ENCODE measurements at regions not wholly inside any gene's neighbourhood (a gene's known extent, or its start where the extent isn't known, plus 50 kb on each side); places are given as distances from the start of the nearest gene placed in this dataset.

- DNase-seq (ENCODE audit: low spot score) (no peak), ATAC-seq (no peak)
- Histone ChIP-seq H4K20me1 (replicated peaks; ENCODE audit: insufficient read depth) (0 out of 2 replicates have a peak, but pooled peaks cover 3% of the 10 kb centered on the region), H3F3A (replicated peaks; ENCODE audit: low read depth) (no peaks in the 10 kb centered on the region), H3K4me3 (no peak overlapping the region), H3K9me2 (ENCODE audit: insufficient read depth) (peaks cover 7% of the 10 kb centered on the region; the same call in 1 of the 2 replicates), H3K4me2 (no peak overlapping the region), H2AFZ (no peak overlapping the region), H3K79me2 (replicated peaks; ENCODE audit: insufficient read depth) (no peaks in the 10 kb centered on the region), H3K27ac (ENCODE audit: low read depth) (no peak overlapping the region), H3K36me3 (ENCODE audit: insufficient read depth) (no peaks in the 10 kb centered on the region), H3K4me1 (ENCODE audit: insufficient read depth) (no peaks in the 10 kb centered on the region), H3K27me3 (ENCODE audit: insufficient read depth) (no peaks in the 10 kb centered on the region)
- TF ChIP-seq JUNB (IDR thresholded peaks at IDR 0.05; ENCODE audit: unreplicated experiment): no peak
- no peak for TF ChIP-seq ZNF114 (CRISPR knock-in tag; IDR thresholded peaks at IDR 0.05)
- TF ChIP-seq EZH2phosphoT487 (IDR thresholded peaks at IDR 0.05; ENCODE audit: unreplicated experiment): no peak
- TF ChIP-seq ZNF331 (CRISPR knock-in tag; IDR thresholded peaks at IDR 0.05; ENCODE audit: low read depth): no peak
- no peak for TF ChIP-seq CTCF (conservative IDR thresholded peaks at IDR 0.05; ENCODE audit: low read depth in 2 of 2)
- no peak for TF ChIP-seq REST (IDR thresholded peaks at IDR 0.05; ENCODE audit: unreplicated experiment)
- TF ChIP-seq POLR2AphosphoS5 (IDR thresholded peaks at IDR 0.05; ENCODE audit: low read depth): no peak
- Mint-ChIP-seq H3K27ac (no peak overlapping the region), H3K4me3 (no peak overlapping the region), H3K9me3 (no peaks in the 10 kb centered on the region), H3K4me1 (peaks cover 10% of the 10 kb centered on the region), H3K27me3 (ENCODE audit: insufficient read depth, low read depth, poor library complexity) (no peaks in the 10 kb centered on the region), H3K36me3 (ENCODE audit: low read depth) (no peaks in the 10 kb centered on the region)
Observed at GRCh38 chr12:107512391-107512790, 173.2 kb upstream of the PWP1 start.

GRCh38 chr12:107513184-107513583 is 172.4 kb upstream of the PWP1 start:
- Histone ChIP-seq H3K27ac (ENCODE audit: low read depth) (no peak overlapping the region), H3F3A (replicated peaks; ENCODE audit: low read depth) (no peaks in the 10 kb centered on the region), H3K27me3 (ENCODE audit: insufficient read depth) (no peaks in the 10 kb centered on the region), H3K79me2 (replicated peaks; ENCODE audit: insufficient read depth) (no peaks in the 10 kb centered on the region), H3K4me3 (no peak overlapping the region), H3K9me2 (ENCODE audit: insufficient read depth) (no peaks in the 10 kb centered on the region), H3K4me2 (no peak overlapping the region), H3K36me3 (ENCODE audit: insufficient read depth) (no peaks in the 10 kb centered on the region), H3K4me1 (ENCODE audit: insufficient read depth) (no peaks in the 10 kb centered on the region), H2AFZ (no peak overlapping the region), H4K20me1 (replicated peaks; ENCODE audit: insufficient read depth) (0 out of 2 replicates have a peak, but pooled peaks cover 3% of the 10 kb centered on the region)
- H3K27me3 Mint-ChIP-seq (ENCODE audit: insufficient read depth, low read depth, poor library complexity): no peaks in the 10 kb centered on the region
- H3K36me3 Mint-ChIP-seq (ENCODE audit: low read depth): no peaks in the 10 kb centered on the region
- H3K9me3 Mint-ChIP-seq: no peaks in the 10 kb centered on the region
- H3K27ac Mint-ChIP-seq: no peak overlapping the region
- DNase-seq (ENCODE audit: low spot score) (no peak), ATAC-seq (no peak)
- H3K4me3 Mint-ChIP-seq: no peak overlapping the region
- H3K4me1 Mint-ChIP-seq: peaks cover 10% of the 10 kb centered on the region
- no peak for TF ChIP-seq ETS1 (IDR thresholded peaks at IDR 0.05)
- TF ChIP-seq ZNF114 (CRISPR knock-in tag; IDR thresholded peaks at IDR 0.05): no peak
- no peak for TF ChIP-seq POLR2AphosphoS5 (IDR thresholded peaks at IDR 0.05; ENCODE audit: low read depth)
- no peak for TF ChIP-seq EZH2 (IDR thresholded peaks at IDR 0.05; ENCODE audit: low read depth, unreplicated experiment)
- no peak for TF ChIP-seq REST (IDR thresholded peaks at IDR 0.05; ENCODE audit: unreplicated experiment)
- TF ChIP-seq NANOG (IDR thresholded peaks at IDR 0.05; ENCODE audit: borderline replicate concordance): no peak

Measured in GM23338 (cell line).